Liver (tissue), 8 donors: ENCODE measurements at regions not wholly inside any gene's neighbourhood (a gene's known extent, or its start where the extent isn't known, plus 50 kb on each side); places are given as distances from the start of the nearest gene placed in this dataset.

ENCODE experiments used
- DNase-seq: peaks from one replicate; pipeline ENCODE4 v3.0.0-alpha.2; 2017; ENCODE audit warnings: low spot score
- H3K27ac ChIP-seq, 2 donors: one replicate each; pipeline ENCODE4 v1.7.0; 2013; ENCODE audit warnings: inconsistent platforms in 2 of 2, low read length in 2 of 2, control low read depth in 1 of 2, low read depth in 1 of 2, mild to moderate bottlenecking in 1 of 2
- H3K27me3 ChIP-seq, 4 donors: one replicate each; pipeline versions ENCODE4 v1.6.1 to v1.7.0; 2013; ENCODE audit warnings: low read length in 3 of 4, inconsistent platforms in 1 of 4, mild to moderate bottlenecking in 1 of 4, moderate library complexity in 1 of 4; ENCODE audit not compliant: control insufficient read depth in 4 of 4, insufficient read depth in 4 of 4
- H3K36me3 ChIP-seq, 4 donors: one replicate each; pipeline versions ENCODE4 v1.6.1 to v1.7.0; 2013; ENCODE audit warnings: low read length in 3 of 4, mild to moderate bottlenecking in 3 of 4, low read depth in 1 of 4, moderate library complexity in 1 of 4; ENCODE audit not compliant: control insufficient read depth in 4 of 4, insufficient read depth in 3 of 4
- H3K4me1 ChIP-seq, 4 donors: one replicate each; pipeline versions ENCODE4 v1.6.1 to v1.7.0; 2013; ENCODE audit warnings: low read length in 3 of 4, mild to moderate bottlenecking in 3 of 4, moderate library complexity in 1 of 4; ENCODE audit not compliant: control insufficient read depth in 4 of 4, insufficient read depth in 4 of 4
- H3K4me3 ChIP-seq, 3 donors: one replicate each; pipeline versions ENCODE4 v1.6.1 to v1.7.0; 2013; ENCODE audit warnings: low read length in 3 of 3, control low read depth in 1 of 3, low read depth in 1 of 3, mild to moderate bottlenecking in 1 of 3
- H3K9ac ChIP-seq, 2 donors: one replicate each; pipeline ENCODE4 v1.7.0; 2013; ENCODE audit warnings: low read length in 2 of 2, mild to moderate bottlenecking in 2 of 2, moderate library complexity in 2 of 2, control low read depth in 1 of 2, low read depth in 1 of 2
- H3K9me3 ChIP-seq, 4 donors: one replicate each; pipeline versions ENCODE4 v1.6.1 to v1.7.0; 2013; ENCODE audit warnings: low read length in 3 of 4; ENCODE audit not compliant: control insufficient read depth in 4 of 4
- CTCF ChIP-seq: fragments of 150-350 bp; IDR thresholded peaks from 2 replicates; pipeline ENCODE4 v1.5.1; 2017; ENCODE audit warnings: improper control_type of control experiment, low read depth, low read length; ENCODE audit not compliant: missing input control
- EGR1 ChIP-seq, 2 donors: IDR thresholded peaks; 2 replicates each; pipeline ENCODE4 v1.6.1; 2016 to 2018; ENCODE audit warnings: antibody characterized with exemption in 2 of 2, low read depth in 2 of 2
- FOXA2 ChIP-seq: IDR thresholded peaks from 2 replicates; pipeline ENCODE4 v1.6.1; 2016; ENCODE audit warnings: antibody characterized with exemption
- HNF4A ChIP-seq, 2 donors: conservative IDR thresholded peaks; 2 replicates each; pipeline ENCODE4 v1.6.1; 2016; ENCODE audit warnings: antibody characterized with exemption in 2 of 2, mild to moderate bottlenecking in 2 of 2
- JUND ChIP-seq, 2 donors: IDR thresholded peaks; 2 replicates each; pipeline ENCODE4 v1.6.1; 2016; ENCODE audit warnings: antibody characterized with exemption in 2 of 2
- RAD21 ChIP-seq, 2 donors: IDR thresholded peaks; 2 replicates each; pipeline ENCODE4 v1.6.1; 2016; ENCODE audit warnings: antibody characterized with exemption in 2 of 2, mild to moderate bottlenecking in 2 of 2
- RXRA ChIP-seq, 2 donors: IDR thresholded peaks; 2 replicates each; pipeline ENCODE4 v1.6.1; 2017 to 2018; ENCODE audit warnings: antibody characterized with exemption in 2 of 2, mild to moderate bottlenecking in 1 of 2
- SP1 ChIP-seq: IDR thresholded peaks from 2 replicates; pipeline ENCODE4 v1.6.1; 2018; ENCODE audit warnings: antibody characterized with exemption, mild to moderate bottlenecking
- TAF1 ChIP-seq: conservative IDR thresholded peaks from 2 replicates; pipeline ENCODE4 v1.6.1; 2016; ENCODE audit warnings: antibody characterized with exemption, mild to moderate bottlenecking
- ZBTB33 ChIP-seq: IDR thresholded peaks from 2 replicates; pipeline ENCODE4 v1.6.1; 2016; ENCODE audit warnings: antibody characterized with exemption
- WGBS: extraction: QIAGEN DNeasy Blood & Tissue Kit; methylation state at CpG from one replicate; pipeline ENCODE4 v1.1.7; 2013; 5-methylcytosine and 5-hydroxymethylcytosine counted together
- TF ChIP-seq, protein P1 (sequence below): IDR thresholded peaks from 2 replicates; pipeline ENCODE4 v1.6.1; 2016; ENCODE audit warnings: antibody characterized with exemption, mild to moderate bottlenecking
- TF ChIP-seq, protein P2 (sequence below): IDR thresholded peaks from 2 replicates; pipeline ENCODE4 v1.6.1; 2016; ENCODE audit warnings: antibody characterized with exemption
- donor health status: healthy.
- donor health status: healthy.
- donor health status: healthy.
- donor health status: healthy.
- donor health status: healthy.

GRCh38 chr3:64329037-64329436 lies 103.8 kb upstream of the PRICKLE2 start:
- 96% methylated on average over 3 of the region's 3 CpGs for WGBS
- no peaks in the 10 kb centered on the region for H3K27me3 ChIP-seq
- TF ChIP-seq EGR1 (IDR thresholded peaks at IDR 0.05; ENCODE audit: low read depth in 2 of 2) (no peak), RAD21 (IDR thresholded peaks at IDR 0.05) (peak in 1 of 2 donors; percentile 16)
- no peaks in the 10 kb centered on the region for H3K4me1 ChIP-seq
- no peaks in the 10 kb centered on the region for H3K36me3 ChIP-seq
- no peaks in the 10 kb centered on the region for H3K9me3 ChIP-seq
- H3K9ac ChIP-seq, result no peak overlapping the region
- DNase-seq, result no peak
- H3K4me3 ChIP-seq, result no peak overlapping the region
- no peak overlapping the region for H3K27ac ChIP-seq

- TF ChIP-seq, protein P1, sequence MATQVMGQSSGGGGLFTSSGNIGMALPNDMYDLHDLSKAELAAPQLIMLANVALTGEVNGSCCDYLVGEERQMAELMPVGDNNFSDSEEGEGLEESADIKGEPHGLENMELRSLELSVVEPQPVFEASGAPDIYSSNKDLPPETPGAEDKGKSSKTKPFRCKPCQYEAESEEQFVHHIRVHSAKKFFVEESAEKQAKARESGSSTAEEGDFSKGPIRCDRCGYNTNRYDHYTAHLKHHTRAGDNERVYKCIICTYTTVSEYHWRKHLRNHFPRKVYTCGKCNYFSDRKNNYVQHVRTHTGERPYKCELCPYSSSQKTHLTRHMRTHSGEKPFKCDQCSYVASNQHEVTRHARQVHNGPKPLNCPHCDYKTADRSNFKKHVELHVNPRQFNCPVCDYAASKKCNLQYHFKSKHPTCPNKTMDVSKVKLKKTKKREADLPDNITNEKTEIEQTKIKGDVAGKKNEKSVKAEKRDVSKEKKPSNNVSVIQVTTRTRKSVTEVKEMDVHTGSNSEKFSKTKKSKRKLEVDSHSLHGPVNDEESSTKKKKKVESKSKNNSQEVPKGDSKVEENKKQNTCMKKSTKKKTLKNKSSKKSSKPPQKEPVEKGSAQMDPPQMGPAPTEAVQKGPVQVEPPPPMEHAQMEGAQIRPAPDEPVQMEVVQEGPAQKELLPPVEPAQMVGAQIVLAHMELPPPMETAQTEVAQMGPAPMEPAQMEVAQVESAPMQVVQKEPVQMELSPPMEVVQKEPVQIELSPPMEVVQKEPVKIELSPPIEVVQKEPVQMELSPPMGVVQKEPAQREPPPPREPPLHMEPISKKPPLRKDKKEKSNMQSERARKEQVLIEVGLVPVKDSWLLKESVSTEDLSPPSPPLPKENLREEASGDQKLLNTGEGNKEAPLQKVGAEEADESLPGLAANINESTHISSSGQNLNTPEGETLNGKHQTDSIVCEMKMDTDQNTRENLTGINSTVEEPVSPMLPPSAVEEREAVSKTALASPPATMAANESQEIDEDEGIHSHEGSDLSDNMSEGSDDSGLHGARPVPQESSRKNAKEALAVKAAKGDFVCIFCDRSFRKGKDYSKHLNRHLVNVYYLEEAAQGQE, result peak; percentile 44
- no peak for TF ChIP-seq FOXA2
- peak; percentile 18 to 27 for TF ChIP-seq RAD21 (IDR thresholded peaks at IDR 0.05)
- TF ChIP-seq TAF1, result no peak
- TF ChIP-seq SP1, result peak; percentile 66
- peak; percentile 45 for TF ChIP-seq RXRA (IDR thresholded peaks at IDR 0.05)
- no peak for DNase-seq
- peak overlapping the region; percentile 52 to 63 for H3K27ac ChIP-seq
These were observed 102.0 kb upstream of the PRICKLE2 start for GRCh38 chr3:64327100-64327804.

DNA sequence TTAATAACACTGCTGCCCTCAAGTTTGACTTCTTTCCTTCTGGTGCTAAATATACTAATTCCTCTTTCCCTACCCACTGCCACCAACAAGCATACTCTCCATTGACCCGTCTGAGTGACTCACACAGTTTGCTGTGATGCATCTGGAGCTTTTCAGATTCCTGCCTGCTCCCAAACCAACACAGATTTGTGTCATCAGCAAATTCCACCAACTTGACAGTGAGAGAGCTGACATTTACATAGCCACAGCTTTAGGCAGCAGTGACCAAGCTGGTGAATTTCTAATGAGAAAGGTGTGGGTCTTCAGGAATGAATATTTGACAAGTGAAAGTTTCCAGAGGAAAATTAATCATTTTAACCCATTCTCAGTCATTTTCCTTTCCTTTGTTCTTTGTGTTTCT lies 96.5 kb upstream of the PRICKLE2 start:
- no peak for TF ChIP-seq CTCF
- TF ChIP-seq SP1, result peak; percentile 8
- TF ChIP-seq JUND (IDR thresholded peaks at IDR 0.05), result peak in 1 of 2 donors; percentile 53
- TF ChIP-seq TAF1, result no peak
- TF ChIP-seq ZBTB33, result no peak
- no peak for TF ChIP-seq HNF4A (conservative IDR thresholded peaks at IDR 0.05)
- peak; percentile 34 to 39 for TF ChIP-seq RAD21 (IDR thresholded peaks at IDR 0.05)
- no peak for TF ChIP-seq EGR1 (IDR thresholded peaks at IDR 0.05; ENCODE audit: low read depth in 2 of 2)
- TF ChIP-seq RXRA (IDR thresholded peaks at IDR 0.05), result no peak
- TF ChIP-seq, protein P2, sequence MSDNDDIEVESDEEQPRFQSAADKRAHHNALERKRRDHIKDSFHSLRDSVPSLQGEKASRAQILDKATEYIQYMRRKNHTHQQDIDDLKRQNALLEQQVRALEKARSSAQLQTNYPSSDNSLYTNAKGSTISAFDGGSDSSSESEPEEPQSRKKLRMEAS, result no peak
- TF ChIP-seq, protein P1, result peak; percentile 13
- H3K27ac ChIP-seq, result no peak overlapping the region
- DNase-seq, result no peak
- H3K9ac ChIP-seq, result no peak overlapping the region
- H3K36me3 ChIP-seq, result no peaks in the 10 kb centered on the region
- H3K4me3 ChIP-seq, result no peak overlapping the region
- no peaks in the 10 kb centered on the region for H3K27me3 ChIP-seq
- no peaks in the 10 kb centered on the region for H3K9me3 ChIP-seq
- H3K4me1 ChIP-seq, result no peaks in the 10 kb centered on the region
- WGBS, result 48% methylated on average over 1 of the region's 1 CpG

More at GRCh38 chr3:64327100-64327804, 102.0 kb upstream of the PRICKLE2 start:
- Histone ChIP-seq H3K4me3 (no peak overlapping the region), H3K27me3 (no peaks in the 10 kb centered on the region), H3K9ac (peak overlapping the region in 1 of 2 donors; percentile 7), H3K36me3 (no peaks in the 10 kb centered on the region), H3K4me1 (no peaks in the 10 kb centered on the region), H3K9me3 (no peaks in the 10 kb centered on the region)
- 74% methylated on average over 11 of the region's 11 CpGs for WGBS
